Panc1 (cell line): ENCODE measurements at regions not wholly inside any gene's neighbourhood (a gene's known extent, or its start where the extent isn't known, plus 50 kb on each side); places are given as distances from the start of the nearest gene placed in this dataset.
A peak's percentile ranks its signal among the peaks of the same experiment; 100 is the strongest.

Experiments
- ATAC-seq: fragments of 200-7000 bp; cut with Tn5 transposase; 2 replicates; pipeline ENCODE4 v1.9.1; 2020; ENCODE audit warnings: mild to moderate bottlenecking, moderate library complexity
- BruUV-seq: library from RNA; stranded (reverse); fragments of 400-500 nt; replicated peaks from 2 replicates; lab custom pipeline; 2021; lab: Mats Ljungman, UMichigan
- CTCF ChIA-PET: fragments of 300-600 bp; sonication (Branson Sonifier 250); formaldehyde crosslinking; loops from one replicate; lab custom pipeline; 2022; ENCODE audit warnings: antibody characterized with exemption; lab: Charles Lee
- POLR2A ChIA-PET: fragments of 300-600 bp; sonication (Branson Sonifier 250); formaldehyde crosslinking; loops from one replicate; lab custom pipeline; 2022; ENCODE audit warnings: antibody characterized with exemption; lab: Charles Lee
- DNase-seq: peaks from one replicate; pipeline ENCODE4 v3.0.0-alpha.2; 2010; ENCODE audit warnings: low read depth, low spot score
- H3K27ac ChIP-seq: 2 replicates; pipeline ENCODE4 v1.5.1; 2011; ENCODE audit warnings: mild to moderate bottlenecking, low read length, inconsistent platforms
- H3K27me3 ChIP-seq: fragments of 200-500 bp; sonication (Bioruptor generic); 2 replicates; pipeline ENCODE4 v1.6.0; 2014; ENCODE audit warnings: low read length, inconsistent platforms; ENCODE audit not compliant: control insufficient read depth, insufficient read depth
- H3K36me3 ChIP-seq: fragments of 200-500 bp; sonication (Bioruptor generic); 2 replicates; pipeline ENCODE4 v1.5.1; 2014; ENCODE audit warnings: inconsistent platforms, mild to moderate bottlenecking, low read length, moderate library complexity; ENCODE audit not compliant: control insufficient read depth, insufficient read depth
- H3K4me1 ChIP-seq: 2 replicates; pipeline ENCODE4 v1.5.1; 2011; ENCODE audit warnings: inconsistent platforms, mild to moderate bottlenecking, low read length, moderate library complexity; ENCODE audit not compliant: control insufficient read depth, insufficient read depth
- H3K4me3 ChIP-seq, 2 experiments: 2 replicates each; pipeline ENCODE4 v1.5.1; 2011 to 2012; ENCODE audit warnings: low read depth in 2 of 2, low read length in 2 of 2, mild to moderate bottlenecking in 2 of 2, inconsistent platforms in 1 of 2, moderate library complexity in 1 of 2
- H3K9me3 ChIP-seq: fragments of 200-500 bp; sonication (Bioruptor generic); 2 replicates; pipeline ENCODE4 v1.5.1; 2014; ENCODE audit warnings: low read depth, mild to moderate bottlenecking, inconsistent platforms, low read length, moderate library complexity; ENCODE audit not compliant: control insufficient read depth, insufficient read depth
- CTCF ChIP-seq: fragments of 450-650 bp; IDR thresholded peaks from 2 replicates; pipeline ENCODE4 v1.5.1; 2017; ENCODE audit warnings: mild to moderate bottlenecking
- POLR2AphosphoS5 ChIP-seq: IDR thresholded peaks from 2 replicates; pipeline ENCODE4 v1.6.1; 2012; ENCODE audit warnings: mild to moderate bottlenecking, low read depth, low read length, moderate library complexity
- REST ChIP-seq, 2 experiments: IDR thresholded peaks; 2 replicates each; pipeline ENCODE4 v1.6.1; 2011 to 2012; ENCODE audit warnings: low read depth in 2 of 2, control low read depth in 1 of 2, low read length in 1 of 2, mild to moderate bottlenecking in 1 of 2, moderate library complexity in 1 of 2; ENCODE audit not compliant: insufficient read depth in 1 of 2
- SIN3A ChIP-seq: IDR thresholded peaks from 2 replicates; pipeline ENCODE4 v1.6.1; 2012; ENCODE audit warnings: low read depth, mild to moderate bottlenecking, low read length, moderate library complexity, borderline replicate concordance; ENCODE audit not compliant: insufficient read depth
- TCF7L2 ChIP-seq: IDR thresholded peaks from 2 replicates; pipeline ENCODE4 v1.6.1; 2011; ENCODE audit warnings: mild to moderate bottlenecking, low read depth, low read length, inconsistent platforms
- in situ Hi-C: cut with HindIII; loops from 2 replicates; pipeline ENCODE4 v1.10.0; 2016; ENCODE audit warnings: low sequenced_read_pairs, low pct_unique_long_range_greater_than_20kb
- intact Hi-C: fragments of 100-400 bp; cut with micrococcal nuclease; formaldehyde crosslinking; loops from one replicate; pipeline ENCODE4 v1.10.0; 2022; ENCODE audit not compliant: unreplicated experiment

DNA sequence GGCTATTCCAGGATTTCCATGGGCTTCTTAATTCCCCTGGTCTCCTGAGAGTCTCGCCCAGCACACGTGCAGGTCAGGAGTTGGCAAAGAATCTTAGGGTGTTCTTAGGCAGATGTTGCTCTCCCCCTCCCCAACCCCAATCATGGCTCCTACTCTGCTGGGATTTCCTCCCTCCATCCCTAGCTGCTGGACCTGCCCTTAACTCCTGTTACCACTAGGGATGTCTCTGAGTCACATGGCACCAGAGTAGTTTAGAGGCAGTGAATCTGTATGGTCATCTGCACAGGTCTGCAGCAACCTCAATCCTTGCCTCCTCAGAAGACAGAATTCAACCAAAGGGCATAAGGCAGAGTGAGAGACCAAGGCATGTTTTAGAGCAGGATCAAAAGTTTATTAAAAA is 51.8 kb upstream of the CHST3 start:
- no peaks in the 10 kb centered on the region for H3K27me3 ChIP-seq
- H3K36me3 ChIP-seq: no peaks in the 10 kb centered on the region
- ATAC-seq (peak; percentile 69), DNase-seq (no peak)
- CTCF ChIA-PET: no interaction called here
- in situ Hi-C loops (no loop called here), intact Hi-C loops (no loop called here)
- no peak for TF ChIP-seq REST (IDR thresholded peaks at IDR 0.05; ENCODE audit: insufficient read depth in 1 of 2, low read depth in 2 of 2, low read length in 1 of 2)
- TF ChIP-seq POLR2AphosphoS5: no peak
- H3K27ac ChIP-seq: no peak overlapping the region
- H3K9me3 ChIP-seq: no peaks in the 10 kb centered on the region
- POLR2A ChIA-PET: no interaction called here
- no peaks in the 10 kb centered on the region for H3K4me1 ChIP-seq
- no peak overlapping the region for H3K4me3 ChIP-seq
- BruUV-seq: no TSS peak

DNA sequence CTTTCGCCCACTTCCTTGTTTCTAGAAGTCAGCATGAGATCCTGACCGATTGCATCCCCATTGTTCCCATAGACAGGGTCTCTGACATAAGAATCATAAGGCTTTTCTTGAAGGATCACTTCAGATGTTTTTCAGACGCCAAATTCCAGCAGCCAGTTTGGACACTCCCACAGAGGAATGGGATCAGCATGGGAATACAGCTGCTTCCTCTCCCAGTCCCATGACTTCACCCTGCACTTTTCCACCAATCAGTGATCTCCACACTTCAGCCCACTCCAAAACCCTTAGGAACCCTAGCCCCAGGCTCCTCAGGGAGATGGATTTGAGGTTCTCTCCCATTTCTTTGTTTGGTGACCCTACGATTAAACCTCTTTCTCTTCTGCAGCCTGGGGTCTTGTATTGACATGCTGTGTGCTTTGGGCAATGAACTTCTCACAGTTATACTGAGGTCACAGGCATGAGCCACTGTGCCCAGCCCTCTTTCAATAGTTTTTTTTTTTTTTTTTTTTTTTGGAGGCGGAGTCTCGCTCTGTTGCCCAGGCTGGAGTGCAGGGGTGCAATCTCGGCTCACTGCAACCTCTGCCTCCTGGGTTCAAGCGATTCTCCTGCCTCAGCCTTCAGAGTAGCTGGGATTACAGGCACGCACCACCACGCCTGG is 52.8 kb upstream of the CHST3 start:
- no peaks in the 10 kb centered on the region for H3K36me3 ChIP-seq
- H3K4me1 ChIP-seq: no peaks in the 10 kb centered on the region
- in situ Hi-C loops (no loop called here), intact Hi-C loops (no loop called here)
- BruUV-seq: no TSS peak
- H3K4me3 ChIP-seq: no peak overlapping the region
- H3K9me3 ChIP-seq: no peaks in the 10 kb centered on the region
- POLR2A ChIA-PET: no interaction called here
- CTCF ChIA-PET: interaction anchor here (0.6 kb wide), 1 partner anchor 1388 kb away, joined by 3 read pairs; no protein-coding TSS in a partner anchor
- DNase-seq (no peak), ATAC-seq (no peak; the same call in 1 of the 2 replicates)
- TF ChIP-seq POLR2AphosphoS5 (no peak), TCF7L2 (no peak), SIN3A (no peak), REST (IDR thresholded peaks at IDR 0.05; ENCODE audit: insufficient read depth in 1 of 2, low read depth in 2 of 2, low read length in 1 of 2) (no peak), CTCF (no peak)
- H3K27me3 ChIP-seq: no peaks in the 10 kb centered on the region
- H3K27ac ChIP-seq: no peak overlapping the region
